ENCODE measurements at regions not wholly inside any gene's neighbourhood (a gene's known extent, or its start where the extent isn't known, plus 50 kb on each side); places are given as distances from the start of the nearest gene placed in this dataset.
"Not testable (repeated sequence)": the region's sequence is repeated elsewhere in the genome, so short reads cannot be mapped to it uniquely, and the experiment has no call there.

GRCh38 chr3:161920196-161920595 is 423.6 kb downstream of the OTOL1 start:
- DNase-seq, result no peak

- DNase-seq, result no peak
These were observed 429.2 kb downstream of the OTOL1 start for GRCh38 chr3:161925749-161926360.

- DNase-seq, result no peak
These were observed 430.5 kb downstream of the OTOL1 start for GRCh38 chr3:161927131-161927530.

GRCh38 chr3:161939918-161940620 is 443.5 kb downstream of the OTOL1 start:
- DNase-seq, result no peak

GRCh38 chr3:161940621-161940965 is 444.0 kb downstream of the OTOL1 start:
- DNase-seq, result no peak

GRCh38 chr3:161941891-161942290 is 445.3 kb downstream of the OTOL1 start:
- DNase-seq, result no peak

GRCh38 chr3:161943801-161944345 is 447.3 kb downstream of the OTOL1 start:
- not testable (repeated sequence) for DNase-seq

GRCh38 chr3:161946443-161946960 is 449.9 kb downstream of the OTOL1 start:
- DNase-seq, result no peak

- DNase-seq, result no peak
These were observed 453.8 kb downstream of the OTOL1 start for GRCh38 chr3:161950318-161950868.

- no peak for DNase-seq
These were observed 460.9 kb downstream of the OTOL1 start for GRCh38 chr3:161957467-161957866.

GRCh38 chr3:161964857-161965256 is 468.2 kb downstream of the OTOL1 start:
- no peak for DNase-seq

- DNase-seq, result no peak
These were observed 473.3 kb downstream of the OTOL1 start for GRCh38 chr3:161969867-161970266.

- DNase-seq, result no peak
These were observed 478.6 kb downstream of the OTOL1 start for GRCh38 chr3:161975201-161975600.

- no peak for DNase-seq
These were observed 480.5 kb downstream of the OTOL1 start for GRCh38 chr3:161977063-161977462.

- no peak for DNase-seq
These were observed 481.2 kb downstream of the OTOL1 start for GRCh38 chr3:161977850-161978249.

- no peak for DNase-seq
These were observed 491.3 kb downstream of the OTOL1 start for GRCh38 chr3:161987933-161988332.

GRCh38 chr3:161989012-161989411 is 492.4 kb downstream of the OTOL1 start:
- DNase-seq, result no peak

- no peak for DNase-seq
These were observed 493.4 kb downstream of the OTOL1 start for GRCh38 chr3:161990036-161990435.

GRCh38 chr3:161991901-161992540 is 495.4 kb downstream of the OTOL1 start:
- no peak for DNase-seq

- no peak for DNase-seq
These were observed 503.2 kb downstream of the OTOL1 start for GRCh38 chr3:161999846-162000245.

- no peak for DNase-seq
These were observed 511.1 kb downstream of the OTOL1 start for GRCh38 chr3:162007722-162008121.

- DNase-seq, result no peak
These were observed 516.0 kb downstream of the OTOL1 start for GRCh38 chr3:162012633-162013032.

- DNase-seq, result no peak
These were observed 517.7 kb downstream of the OTOL1 start for GRCh38 chr3:162014284-162014683.

GRCh38 chr3:162015856-162016255 is 519.2 kb downstream of the OTOL1 start:
- no peak for DNase-seq
